Upper lobe of left lung (tissue), 6 donors: ENCODE measurements at regions not wholly inside any gene's neighbourhood (a gene's known extent, or its start where the extent isn't known, plus 50 kb on each side); places are given as distances from the start of the nearest gene placed in this dataset.

Experiments
- ATAC-seq, 2 donors: fragments of 200-7000 bp; cut with Tn5 transposase; one replicate each; pipeline ENCODE4 v1.9.1; 2022; ENCODE audit warnings: mild to moderate bottlenecking in 2 of 2, moderate library complexity in 2 of 2; ENCODE audit not compliant: low FRiP score in 2 of 2
- DNase-seq, 2 donors: peaks; one replicate each; pipeline ENCODE4 v3.0.0-alpha.2; 2019 to 2020
- H3K27ac ChIP-seq, 4 donors: fragments of 200-600 bp; sonication (generic); one replicate each; pipeline ENCODE4 v1.5.1; 2016 to 2019
- H3K27me3 ChIP-seq, 4 donors: fragments of 200-600 bp; sonication (generic); one replicate each; pipeline ENCODE4 v1.5.1; 2017 to 2019
- H3K36me3 ChIP-seq, 4 donors: fragments of 200-600 bp; sonication (generic); one replicate each; pipeline ENCODE4 v1.5.1; 2016 to 2019
- H3K4me1 ChIP-seq, 4 donors: fragments of 200-600 bp; sonication (generic); one replicate each; pipeline ENCODE4 v1.5.1; 2018 to 2019
- H3K4me3 ChIP-seq, 4 donors: fragments of 200-600 bp; sonication (generic); one replicate each; pipeline ENCODE4 v1.5.1; 2017 to 2019; ENCODE audit warnings: mild to moderate bottlenecking in 2 of 4, moderate library complexity in 1 of 4
- H3K9me3 ChIP-seq, 4 donors: fragments of 200-600 bp; sonication (generic); one replicate each; pipeline ENCODE4 v1.5.1; 2018 to 2019
- EP300 ChIP-seq, 4 donors: sonication (generic); formaldehyde crosslinking; IDR thresholded peaks; one replicate each; pipeline ENCODE4 v1.5.1; 2017; ENCODE audit warnings: antibody characterized with exemption in 4 of 4, control low read depth in 2 of 4
- POLR2A ChIP-seq, 4 donors: fragments of 450-650 bp; IDR thresholded peaks; one replicate each; pipeline ENCODE4 v1.5.1; 2016 to 2017; ENCODE audit warnings: antibody characterized with exemption in 4 of 4, mild to moderate bottlenecking in 2 of 4
- POLR2AphosphoS5 ChIP-seq, 2 donors: sonication (generic); formaldehyde crosslinking; IDR thresholded peaks; one replicate each; pipeline ENCODE4 v1.5.1; 2017; ENCODE audit warnings: antibody characterized with exemption in 2 of 2
- WGBS, 2 donors: methylation state at CpG; one replicate each; pipeline ENCODE4 v1.1.5; 2017 to 2018; 5-methylcytosine and 5-hydroxymethylcytosine counted together
- TF ChIP-seq, protein P1 (sequence below), 6 experiments: fragments of 450-650 bp in 4 of 6; fragments of 200-600 bp in 2 of 6; sonication (generic) in 2 of 6; IDR thresholded peaks; one replicate each; pipeline ENCODE4 v1.5.1; 2016 to 2019; ENCODE audit warnings: antibody characterized with exemption in 6 of 6
- donor health status: DM: no; HTN: no; CAD: no; lungs with moderate emphysema.
- donor health status: DM: no; HTN: yes; CAD: no; lungs with severe emphysema.

DNA sequence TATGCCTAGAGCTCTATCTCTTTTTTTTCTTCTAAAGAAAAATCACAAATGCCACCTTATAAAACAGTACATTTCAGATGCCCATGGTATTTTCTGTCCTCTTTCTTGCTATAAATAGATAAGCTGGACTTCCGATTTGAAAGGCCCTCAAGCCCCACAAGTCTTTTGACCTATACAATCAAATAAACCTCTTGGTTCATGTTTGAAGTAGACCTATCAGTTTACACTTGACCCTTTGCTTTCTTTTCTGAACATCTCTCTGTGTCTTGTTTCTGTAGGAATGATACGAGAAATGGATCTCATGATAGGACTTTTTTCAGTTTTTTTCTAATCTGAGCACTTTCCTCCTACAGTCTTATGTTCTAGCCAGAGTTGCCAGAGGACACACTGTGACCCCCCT lies 327.2 kb downstream of the SOX9 start:
- no peak for ATAC-seq

DNA sequence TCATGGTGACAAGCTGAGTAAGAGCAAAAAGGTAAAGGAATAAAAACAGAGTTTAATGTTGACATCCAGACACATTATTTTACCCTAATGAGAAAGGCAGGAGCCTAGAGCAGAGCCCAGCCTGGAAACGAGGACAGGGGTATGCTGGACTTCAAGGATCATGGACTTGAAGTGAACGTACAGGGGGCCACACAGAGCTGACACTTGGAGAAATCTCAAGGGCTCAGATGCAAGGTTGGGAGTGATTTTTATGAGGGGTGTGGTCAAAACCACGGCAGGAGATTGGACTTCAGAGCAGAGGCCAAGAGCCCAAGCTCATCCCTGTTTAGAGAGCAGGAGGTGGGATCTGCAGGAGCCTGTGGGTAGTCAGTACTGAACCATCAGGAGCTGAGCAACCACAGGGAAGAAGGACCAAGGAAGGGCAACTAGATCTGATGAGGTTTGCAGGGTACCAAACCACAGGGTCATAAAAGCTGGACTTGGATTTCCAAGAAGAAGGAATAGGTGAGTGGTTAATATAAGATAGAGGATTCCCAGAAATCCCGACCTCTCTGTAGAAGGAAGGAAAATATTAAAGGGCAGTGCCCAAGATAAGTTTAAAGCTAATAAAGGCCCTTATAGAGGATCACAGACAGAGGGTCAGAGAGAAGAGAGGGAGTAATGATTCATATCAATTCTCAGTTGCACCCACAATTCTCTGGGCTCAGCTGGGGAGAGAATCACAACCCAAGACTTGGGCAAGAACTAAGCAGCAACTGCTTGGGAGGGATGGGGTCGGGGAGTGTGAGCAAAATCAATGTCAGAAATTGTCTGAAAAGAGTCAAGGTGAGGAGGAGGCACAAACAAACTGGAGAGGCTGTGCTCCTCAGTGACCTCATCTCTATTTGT lies 331.7 kb downstream of the SOX9 start:
- ATAC-seq (no peak), DNase-seq (no peak)
- 65 to 67% methylated on average over 5 of the region's 5 CpGs for WGBS, 2 donors
- no peaks in the 10 kb centered on the region for H3K9me3 ChIP-seq
- H3K27ac ChIP-seq, result no peak overlapping the region
- H3K27me3 ChIP-seq, result no peaks in the 10 kb centered on the region
- no peak overlapping the region for H3K4me3 ChIP-seq
- TF ChIP-seq POLR2AphosphoS5 (IDR thresholded peaks at IDR 0.05) (no peak), POLR2A (IDR thresholded peaks at IDR 0.05) (no peak), EP300 (IDR thresholded peaks at IDR 0.05) (no peak)
- TF ChIP-seq, protein P1, sequence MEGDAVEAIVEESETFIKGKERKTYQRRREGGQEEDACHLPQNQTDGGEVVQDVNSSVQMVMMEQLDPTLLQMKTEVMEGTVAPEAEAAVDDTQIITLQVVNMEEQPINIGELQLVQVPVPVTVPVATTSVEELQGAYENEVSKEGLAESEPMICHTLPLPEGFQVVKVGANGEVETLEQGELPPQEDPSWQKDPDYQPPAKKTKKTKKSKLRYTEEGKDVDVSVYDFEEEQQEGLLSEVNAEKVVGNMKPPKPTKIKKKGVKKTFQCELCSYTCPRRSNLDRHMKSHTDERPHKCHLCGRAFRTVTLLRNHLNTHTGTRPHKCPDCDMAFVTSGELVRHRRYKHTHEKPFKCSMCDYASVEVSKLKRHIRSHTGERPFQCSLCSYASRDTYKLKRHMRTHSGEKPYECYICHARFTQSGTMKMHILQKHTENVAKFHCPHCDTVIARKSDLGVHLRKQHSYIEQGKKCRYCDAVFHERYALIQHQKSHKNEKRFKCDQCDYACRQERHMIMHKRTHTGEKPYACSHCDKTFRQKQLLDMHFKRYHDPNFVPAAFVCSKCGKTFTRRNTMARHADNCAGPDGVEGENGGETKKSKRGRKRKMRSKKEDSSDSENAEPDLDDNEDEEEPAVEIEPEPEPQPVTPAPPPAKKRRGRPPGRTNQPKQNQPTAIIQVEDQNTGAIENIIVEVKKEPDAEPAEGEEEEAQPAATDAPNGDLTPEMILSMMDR (IDR thresholded peaks at IDR 0.05), result no peak
- no peaks in the 10 kb centered on the region for H3K4me1 ChIP-seq
- no peaks in the 10 kb centered on the region for H3K36me3 ChIP-seq

More for the DNA sequence above, 327.2 kb downstream of the SOX9 start:
- no peak for DNase-seq
- H3K9me3 ChIP-seq, result no peaks in the 10 kb centered on the region
- no peak overlapping the region for H3K27ac ChIP-seq
- WGBS, 2 donors, result 64 to 74% methylated on average over 2 of the region's 2 CpGs
- H3K36me3 ChIP-seq, result no peaks in the 10 kb centered on the region
- no peaks in the 10 kb centered on the region for H3K4me1 ChIP-seq
- TF ChIP-seq POLR2AphosphoS5 (IDR thresholded peaks at IDR 0.05), result no peak
- no peak for TF ChIP-seq POLR2A (IDR thresholded peaks at IDR 0.05)
- no peak for TF ChIP-seq EP300 (IDR thresholded peaks at IDR 0.05)
- TF ChIP-seq, protein P1 (IDR thresholded peaks at IDR 0.05), result no peak
- H3K4me3 ChIP-seq, result no peak overlapping the region
- H3K27me3 ChIP-seq, result no peaks in the 10 kb centered on the region

DNA sequence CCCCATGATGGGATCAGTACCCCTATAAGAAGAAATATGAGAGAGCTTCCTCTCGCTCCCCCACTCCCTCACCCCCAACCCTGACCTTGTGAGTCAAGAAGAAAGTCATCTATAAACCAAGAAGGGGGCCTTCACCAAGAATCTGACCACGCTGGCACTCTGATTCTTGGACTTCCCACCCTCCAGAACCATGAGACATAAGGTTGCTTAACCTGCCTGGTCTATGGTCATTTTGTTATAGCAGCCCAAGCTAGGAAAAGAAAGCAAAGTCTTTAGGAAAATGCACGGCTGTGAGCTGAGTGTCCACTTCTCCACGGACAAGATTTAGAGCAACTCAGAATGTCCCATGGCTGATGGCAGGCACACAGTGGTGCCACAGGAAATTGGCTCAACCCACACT lies 333.5 kb downstream of the SOX9 start:
- no peaks in the 10 kb centered on the region for H3K4me1 ChIP-seq
- no peak overlapping the region for H3K4me3 ChIP-seq
- TF ChIP-seq, protein P1 (IDR thresholded peaks at IDR 0.05), result no peak
- TF ChIP-seq EP300 (IDR thresholded peaks at IDR 0.05) (no peak), POLR2AphosphoS5 (IDR thresholded peaks at IDR 0.05) (no peak), POLR2A (IDR thresholded peaks at IDR 0.05) (no peak)
- H3K27me3 ChIP-seq, result no peaks in the 10 kb centered on the region
- no peaks in the 10 kb centered on the region for H3K36me3 ChIP-seq
- DNase-seq (no peak), ATAC-seq (no peak)
- 81 to 85% methylated on average over 4 of the region's 4 CpGs for WGBS, 2 donors
- H3K9me3 ChIP-seq, result no peaks in the 10 kb centered on the region
- no peak overlapping the region for H3K27ac ChIP-seq

DNA sequence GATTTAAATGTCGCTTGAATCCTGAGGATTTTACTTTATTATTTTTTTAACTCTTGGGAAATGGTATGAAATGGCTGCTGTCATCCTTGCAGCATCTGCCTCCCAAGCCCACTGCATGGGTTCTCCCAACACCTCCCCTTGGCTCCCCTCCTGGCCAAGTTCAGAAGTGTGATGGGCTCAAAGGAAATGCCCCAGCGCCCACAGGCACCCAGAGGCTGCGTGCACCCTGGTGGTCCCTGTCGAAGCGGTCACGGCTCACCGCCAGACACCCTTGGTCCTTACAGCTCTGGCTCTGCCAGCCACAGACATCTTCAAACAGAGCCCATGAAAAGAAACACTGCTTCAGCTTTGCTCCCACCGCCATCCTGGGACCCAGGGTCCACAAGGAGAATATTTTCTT lies 334.7 kb downstream of the SOX9 start:
- TF ChIP-seq POLR2A (IDR thresholded peaks at IDR 0.05) (no peak), EP300 (IDR thresholded peaks at IDR 0.05) (no peak), POLR2AphosphoS5 (IDR thresholded peaks at IDR 0.05) (no peak)
- TF ChIP-seq, protein P1 (IDR thresholded peaks at IDR 0.05), result no peak
- no peaks in the 10 kb centered on the region for H3K27me3 ChIP-seq
- H3K9me3 ChIP-seq, result no peaks in the 10 kb centered on the region
- no peak overlapping the region for H3K27ac ChIP-seq
- peak in 1 of 2 donors; percentile 39 for DNase-seq
- H3K36me3 ChIP-seq, result no peaks in the 10 kb centered on the region
- WGBS, 2 donors, result 88% methylated on average over 5 to 8 of the region's 8 CpGs
- no peaks in the 10 kb centered on the region for H3K4me1 ChIP-seq
- ATAC-seq, result no peak
- H3K4me3 ChIP-seq, result no peak overlapping the region

DNA sequence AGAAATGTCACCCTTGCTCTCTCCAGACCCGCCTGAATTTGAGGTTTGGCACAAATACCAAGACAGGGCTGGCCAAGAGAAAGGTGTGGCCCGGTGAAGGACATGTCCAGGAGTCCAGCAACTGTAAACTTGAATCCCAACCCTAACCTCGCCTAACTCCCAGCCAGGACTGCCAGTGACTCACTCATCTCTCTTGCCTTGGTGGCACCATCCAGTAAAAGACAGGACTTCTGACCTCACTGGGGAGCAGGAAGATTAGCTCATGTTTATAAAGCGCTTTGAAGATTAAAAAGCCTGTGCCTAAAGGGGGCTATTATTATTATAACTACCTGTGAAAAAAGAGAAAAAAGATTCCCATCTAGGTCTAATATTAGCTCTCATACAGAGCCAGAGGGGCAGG lies 335.3 kb downstream of the SOX9 start:
- H3K4me1 ChIP-seq, result no peaks in the 10 kb centered on the region
- peak; percentile 24 to 65 for ATAC-seq

More for the DNA sequence above, 335.3 kb downstream of the SOX9 start:
- H3K4me3 ChIP-seq, result no peak overlapping the region
- 55 to 77% methylated on average over 4 of the region's 4 CpGs for WGBS, 2 donors
- H3K27ac ChIP-seq, result no peak overlapping the region
- no peak for TF ChIP-seq POLR2AphosphoS5 (IDR thresholded peaks at IDR 0.05)
- TF ChIP-seq EP300 (IDR thresholded peaks at IDR 0.05), result no peak
- TF ChIP-seq, protein P1 (IDR thresholded peaks at IDR 0.05), result no peak
- TF ChIP-seq POLR2A (IDR thresholded peaks at IDR 0.05), result no peak
- peak in 1 of 2 donors; percentile 41 for DNase-seq
- no peaks in the 10 kb centered on the region for H3K27me3 ChIP-seq
- no peaks in the 10 kb centered on the region for H3K36me3 ChIP-seq
- H3K9me3 ChIP-seq, result no peaks in the 10 kb centered on the region
